ENCODE measurements at regions not wholly inside any gene's neighbourhood (a gene's known extent, or its start where the extent isn't known, plus 50 kb on each side); places are given as distances from the start of the nearest gene placed in this dataset.

DNA sequence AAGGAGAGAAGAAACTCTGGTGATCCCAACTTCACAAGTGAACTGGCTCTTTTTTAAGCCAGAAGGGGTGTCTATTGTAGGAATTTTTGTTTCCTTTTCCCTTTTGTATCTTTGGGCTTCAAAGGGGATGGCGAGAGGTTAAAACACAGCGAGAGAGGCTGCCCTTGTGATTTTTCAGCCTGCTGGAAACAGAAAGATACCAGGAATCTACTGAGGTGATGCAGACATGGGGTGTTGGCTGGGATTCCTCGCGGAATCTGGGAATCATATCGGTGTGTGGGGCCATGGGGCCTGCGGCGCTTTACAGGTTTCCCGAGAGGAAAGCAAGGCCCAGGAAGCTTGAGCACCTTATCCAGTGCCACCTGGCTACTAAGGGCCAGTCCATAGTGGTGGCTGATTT lies 99.4 kb upstream of the STX18 start:
- Histone ChIP-seq H3K27ac (no peak overlapping the region), H3K4me1 (no peaks in the 10 kb centered on the region), H3K4me3 (no peak overlapping the region), H3K27me3 (no peaks in the 10 kb centered on the region), H3K36me3 (no peaks in the 10 kb centered on the region), H3K9me3 (no peaks in the 10 kb centered on the region)
- intact Hi-C loops (cut with DNase I): no loop called here
- DNase-seq (ENCODE audit: low spot score in 2 of 2): no peak
- TF ChIP-seq, protein P1, sequence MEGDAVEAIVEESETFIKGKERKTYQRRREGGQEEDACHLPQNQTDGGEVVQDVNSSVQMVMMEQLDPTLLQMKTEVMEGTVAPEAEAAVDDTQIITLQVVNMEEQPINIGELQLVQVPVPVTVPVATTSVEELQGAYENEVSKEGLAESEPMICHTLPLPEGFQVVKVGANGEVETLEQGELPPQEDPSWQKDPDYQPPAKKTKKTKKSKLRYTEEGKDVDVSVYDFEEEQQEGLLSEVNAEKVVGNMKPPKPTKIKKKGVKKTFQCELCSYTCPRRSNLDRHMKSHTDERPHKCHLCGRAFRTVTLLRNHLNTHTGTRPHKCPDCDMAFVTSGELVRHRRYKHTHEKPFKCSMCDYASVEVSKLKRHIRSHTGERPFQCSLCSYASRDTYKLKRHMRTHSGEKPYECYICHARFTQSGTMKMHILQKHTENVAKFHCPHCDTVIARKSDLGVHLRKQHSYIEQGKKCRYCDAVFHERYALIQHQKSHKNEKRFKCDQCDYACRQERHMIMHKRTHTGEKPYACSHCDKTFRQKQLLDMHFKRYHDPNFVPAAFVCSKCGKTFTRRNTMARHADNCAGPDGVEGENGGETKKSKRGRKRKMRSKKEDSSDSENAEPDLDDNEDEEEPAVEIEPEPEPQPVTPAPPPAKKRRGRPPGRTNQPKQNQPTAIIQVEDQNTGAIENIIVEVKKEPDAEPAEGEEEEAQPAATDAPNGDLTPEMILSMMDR (IDR thresholded peaks at IDR 0.05): no peak

- Histone ChIP-seq H3K36me3 (no peaks in the 10 kb centered on the region), H3K27me3 (no peaks in the 10 kb centered on the region), H3K4me1 (no peaks in the 10 kb centered on the region), H3K9me3 (no peaks in the 10 kb centered on the region), H3K4me3 (no peak overlapping the region), H3K27ac (no peak overlapping the region)
- intact Hi-C loops (cut with DNase I): no loop called here
- DNase-seq (ENCODE audit: low spot score in 2 of 2): no peak
- TF ChIP-seq, protein P1 (IDR thresholded peaks at IDR 0.05): no peak
Observed at GRCh38 chr4:4640692-4641091, 98.8 kb upstream of the STX18 start.

- no peak overlapping the region for H3K4me3 ChIP-seq
- no peaks in the 10 kb centered on the region for H3K36me3 ChIP-seq
- H3K27me3 ChIP-seq: no peaks in the 10 kb centered on the region
- intact Hi-C loops (cut with DNase I): no loop called here
- H3K9me3 ChIP-seq: no peaks in the 10 kb centered on the region
- no peak overlapping the region for H3K27ac ChIP-seq
- DNase-seq (ENCODE audit: low spot score in 2 of 2): no peak
- no peaks in the 10 kb centered on the region for H3K4me1 ChIP-seq
- TF ChIP-seq, protein P1 (IDR thresholded peaks at IDR 0.05): no peak
Observed at GRCh38 chr4:4639370-4639769, 97.5 kb upstream of the STX18 start.

GRCh38 chr4:4637710-4638109 lies 95.9 kb upstream of the STX18 start:
- H3K4me3 ChIP-seq: no peak overlapping the region
- H3K9me3 ChIP-seq: no peaks in the 10 kb centered on the region
- intact Hi-C loops (cut with DNase I): no loop called here
- TF ChIP-seq, protein P1 (IDR thresholded peaks at IDR 0.05): no peak
- H3K4me1 ChIP-seq: no peaks in the 10 kb centered on the region
- no peaks in the 10 kb centered on the region for H3K27me3 ChIP-seq
- no peaks in the 10 kb centered on the region for H3K36me3 ChIP-seq
- no peak for DNase-seq (ENCODE audit: low spot score in 2 of 2)
- no peak overlapping the region for H3K27ac ChIP-seq

DNA sequence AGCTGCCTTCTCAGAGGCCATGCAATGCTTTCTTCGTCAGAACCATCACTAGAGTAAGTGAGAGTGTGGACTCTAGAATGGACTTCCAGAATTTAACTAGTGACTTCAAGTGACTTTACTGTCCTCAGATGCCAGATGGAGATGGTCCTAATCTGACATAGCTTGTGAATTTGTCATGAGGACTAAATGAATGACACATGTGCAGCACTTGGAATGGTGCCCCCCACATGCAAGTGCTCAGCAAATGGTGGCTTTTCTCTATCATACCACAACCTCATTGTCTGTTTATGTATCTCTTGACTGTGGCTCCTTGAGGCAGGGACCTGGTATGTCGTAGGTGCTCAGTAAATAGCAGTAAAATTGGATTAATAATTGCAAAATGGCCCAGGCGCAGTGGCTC lies 91.6 kb upstream of the STX18 start:
- no peak for DNase-seq (ENCODE audit: low spot score in 2 of 2)
- no peak overlapping the region for H3K4me3 ChIP-seq
- H3K36me3 ChIP-seq: no peaks in the 10 kb centered on the region
- no peaks in the 10 kb centered on the region for H3K4me1 ChIP-seq
- H3K27me3 ChIP-seq: no peaks in the 10 kb centered on the region
- TF ChIP-seq, protein P1 (IDR thresholded peaks at IDR 0.05): no peak
- no peaks in the 10 kb centered on the region for H3K9me3 ChIP-seq
- intact Hi-C loops (cut with DNase I): no loop called here
- H3K27ac ChIP-seq: no peak overlapping the region

DNA sequence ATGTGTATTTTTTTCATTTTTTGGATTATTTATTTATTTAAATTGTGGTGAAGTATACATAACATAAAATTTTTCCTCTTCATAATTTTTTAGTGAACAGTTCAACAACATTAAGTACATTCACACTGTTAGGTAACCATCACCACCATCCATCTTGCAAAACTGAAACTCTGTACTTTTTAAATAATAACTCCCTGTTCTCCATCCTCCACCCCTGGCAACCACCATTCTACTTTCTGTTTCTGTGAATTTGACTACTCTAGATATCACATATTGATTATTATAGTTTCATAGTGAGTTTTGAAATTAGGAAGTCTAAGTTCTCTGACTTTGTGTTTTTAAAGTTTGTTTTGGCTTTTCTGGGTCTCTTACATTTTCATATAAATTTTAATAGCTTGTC lies 89.3 kb upstream of the STX18 start:
- H3K4me1 ChIP-seq: no peaks in the 10 kb centered on the region
- H3K27me3 ChIP-seq: no peaks in the 10 kb centered on the region
- no peaks in the 10 kb centered on the region for H3K9me3 ChIP-seq
- no peak for DNase-seq (ENCODE audit: low spot score in 2 of 2)
- H3K27ac ChIP-seq: no peak overlapping the region
- no peaks in the 10 kb centered on the region for H3K36me3 ChIP-seq
- TF ChIP-seq, protein P1 (IDR thresholded peaks at IDR 0.05): no peak
- intact Hi-C loops (cut with DNase I): no loop called here
- H3K4me3 ChIP-seq: no peak overlapping the region
